HEK293 (cell line): ENCODE measurements at regions not wholly inside any gene's neighbourhood (a gene's known extent, or its start where the extent isn't known, plus 50 kb on each side); places are given as distances from the start of the nearest gene placed in this dataset.

Experiments used
- CTCF ChIA-PET: fragments of 350-600 bp; formaldehyde crosslinking; extraction: SDS; loops from one replicate; lab custom pipeline; 2021; ENCODE audit warnings: antibody characterized with exemption; lab: Yijun Ruan, JAX
- POLR2A ChIA-PET: fragments of 300-600 bp; formaldehyde crosslinking; extraction: SDS; loops from one replicate; lab custom pipeline; 2020; ENCODE audit warnings: antibody characterized with exemption, inconsistent platforms; lab: Yijun Ruan, JAX
- H3K27ac ChIP-seq: fragments of 200-500 bp; sonication (Bioruptor generic); 2 replicates; pipeline ENCODE4 v1.5.1; 2014; ENCODE audit warnings: low read depth, low read length, control low read depth, inconsistent platforms; ENCODE audit errors: extremely low read depth
- H3K36me3 ChIP-seq, 2 experiments: fragments of 200-500 bp in 1 of 2; sonication (Bioruptor generic) in 1 of 2; 1 replicate in 1 of 2; 2 replicates in 1 of 2; pipeline ENCODE4 v1.5.1; 2014 to 2017; ENCODE audit warnings: inconsistent platforms in 2 of 2, low read length in 2 of 2; ENCODE audit not compliant: control insufficient read depth in 2 of 2, insufficient read depth in 1 of 2
- H3K4me1 ChIP-seq: fragments of 200-500 bp; sonication (Bioruptor generic); 2 replicates; pipeline ENCODE4 v1.5.1; 2014; ENCODE audit warnings: mild to moderate bottlenecking, low read length, inconsistent platforms; ENCODE audit not compliant: control insufficient read depth, insufficient read depth
- H3K4me3 ChIP-seq: 2 replicates; pipeline ENCODE4 v1.5.1; 2011; ENCODE audit warnings: low read depth, mild to moderate bottlenecking, control low read depth, low read length, moderate library complexity
- H3K9me3 ChIP-seq: fragments of 200-500 bp; sonication (Bioruptor generic); 2 replicates; pipeline ENCODE4 v1.5.1; 2014; ENCODE audit warnings: low read depth, low read length, inconsistent platforms; ENCODE audit not compliant: control insufficient read depth, insufficient read depth
- CTCF ChIP-seq: fragments of 450-650 bp; formaldehyde crosslinking; IDR thresholded peaks from 2 replicates; pipeline ENCODE4 v1.5.1; 2016; ENCODE audit warnings: missing biosample characterization, missing genetic modification characterization
- FEZF1 ChIP-seq: fragments of 450-650 bp; formaldehyde crosslinking; IDR thresholded peaks from 2 replicates; pipeline ENCODE4 v1.5.1; 2016; ENCODE audit warnings: missing biosample characterization, missing genetic modification characterization
- HOXC10 ChIP-seq: sonication (generic); formaldehyde crosslinking; IDR thresholded peaks from 2 replicates; pipeline ENCODE4 v1.8.1; 2023; ENCODE audit warnings: mild to moderate bottlenecking, missing genetic modification reagents
- INSM2 ChIP-seq: fragments of 450-650 bp; formaldehyde crosslinking; IDR thresholded peaks from 2 replicates; pipeline ENCODE4 v1.5.1; 2016; ENCODE audit warnings: missing biosample characterization, missing genetic modification characterization
- KLF9 ChIP-seq: fragments of 450-650 bp; formaldehyde crosslinking; IDR thresholded peaks from 2 replicates; pipeline ENCODE4 v1.5.1; 2016; ENCODE audit warnings: missing biosample characterization, missing genetic modification characterization, low read depth
- MYNN ChIP-seq: fragments of 450-650 bp; formaldehyde crosslinking; IDR thresholded peaks from 2 replicates; pipeline ENCODE4 v1.5.1; 2016; ENCODE audit warnings: missing biosample characterization, missing genetic modification characterization, borderline replicate concordance
- MZF1 ChIP-seq: fragments of 450-650 bp; formaldehyde crosslinking; IDR thresholded peaks from 2 replicates; pipeline ENCODE4 v1.5.1; 2017; ENCODE audit warnings: missing biosample characterization, missing genetic modification characterization, borderline replicate concordance
- YY1 ChIP-seq: fragments of 450-650 bp; formaldehyde crosslinking; IDR thresholded peaks from 2 replicates; pipeline ENCODE4 v1.5.1; 2018; ENCODE audit warnings: missing biosample characterization, missing genetic modification characterization
- ZBTB1 ChIP-seq: fragments of 450-650 bp; formaldehyde crosslinking; IDR thresholded peaks from 2 replicates; pipeline ENCODE4 v1.5.1; 2016; ENCODE audit warnings: missing biosample characterization, missing genetic modification characterization
- ZBTB17 ChIP-seq: fragments of 450-650 bp; formaldehyde crosslinking; IDR thresholded peaks from 2 replicates; pipeline ENCODE4 v1.5.1; 2016; ENCODE audit warnings: missing biosample characterization, missing genetic modification characterization
- ZBTB21 ChIP-seq: fragments of 450-650 bp; formaldehyde crosslinking; IDR thresholded peaks from 2 replicates; pipeline ENCODE4 v1.5.1; 2017; ENCODE audit warnings: missing biosample characterization, missing genetic modification characterization
- ZNF112 ChIP-seq: fragments of 450-650 bp; formaldehyde crosslinking; IDR thresholded peaks from 2 replicates; pipeline ENCODE4 v1.5.0; 2017; ENCODE audit warnings: missing biosample characterization, missing genetic modification characterization
- ZNF155 ChIP-seq: fragments of 450-650 bp; formaldehyde crosslinking; IDR thresholded peaks from 2 replicates; pipeline ENCODE4 v1.5.1; 2016; ENCODE audit warnings: missing biosample characterization, missing genetic modification characterization
- ZNF221 ChIP-seq: fragments of 450-650 bp; formaldehyde crosslinking; IDR thresholded peaks from 2 replicates; pipeline ENCODE4 v1.5.1; 2017; ENCODE audit warnings: missing biosample characterization, missing genetic modification characterization, borderline replicate concordance
- ZNF223 ChIP-seq: fragments of 450-650 bp; formaldehyde crosslinking; IDR thresholded peaks from 2 replicates; pipeline ENCODE4 v1.5.1; 2016; ENCODE audit warnings: missing biosample characterization, missing genetic modification characterization
- ZNF274 ChIP-seq, 2 experiments: fragments of 200-500 bp in 1 of 2; fragments of 450-650 bp in 1 of 2; sonication (Bioruptor generic) in 1 of 2; formaldehyde crosslinking in 1 of 2; IDR thresholded peaks; 2 replicates each; pipeline versions ENCODE4 v1.5.1 to v1.6.1; 2014 to 2016; ENCODE audit warnings: borderline replicate concordance in 1 of 2, inconsistent platforms in 1 of 2, low read length in 1 of 2, missing biosample characterization in 1 of 2, missing genetic modification characterization in 1 of 2
- ZNF302 ChIP-seq: fragments of 450-650 bp; formaldehyde crosslinking; IDR thresholded peaks from 2 replicates; pipeline ENCODE4 v1.5.1; 2016; ENCODE audit warnings: missing biosample characterization, missing genetic modification characterization, low read depth
- ZNF341 ChIP-seq: fragments of 450-650 bp; formaldehyde crosslinking; IDR thresholded peaks from 2 replicates; pipeline ENCODE4; 2016; ENCODE audit warnings: low read depth, missing biosample characterization, missing genetic modification characterization
- ZNF366 ChIP-seq: fragments of 450-650 bp; formaldehyde crosslinking; conservative IDR thresholded peaks from 2 replicates; pipeline ENCODE4 v1.5.1; 2016; ENCODE audit warnings: missing biosample characterization, missing genetic modification characterization
- ZNF426 ChIP-seq: fragments of 450-650 bp; formaldehyde crosslinking; IDR thresholded peaks from 2 replicates; pipeline ENCODE4 v1.5.1; 2017; ENCODE audit warnings: missing biosample characterization, missing genetic modification characterization, mild to moderate bottlenecking, inconsistent platforms, moderate library complexity
- ZNF521 ChIP-seq: fragments of 450-650 bp; formaldehyde crosslinking; IDR thresholded peaks from 2 replicates; pipeline ENCODE4 v1.5.1; 2017; ENCODE audit warnings: missing biosample characterization, mild to moderate bottlenecking, missing genetic modification characterization
- ZNF677 ChIP-seq: fragments of 450-650 bp; IDR thresholded peaks from 2 replicates; pipeline ENCODE4 v1.5.0; 2018; ENCODE audit warnings: missing biosample characterization, mild to moderate bottlenecking, missing genetic modification characterization, moderate library complexity
- ZNF747 ChIP-seq: fragments of 450-650 bp; formaldehyde crosslinking; IDR thresholded peaks from 2 replicates; pipeline ENCODE4 v1.5.1; 2016; ENCODE audit warnings: missing biosample characterization, missing genetic modification characterization
- ZNF776 ChIP-seq: fragments of 450-650 bp; formaldehyde crosslinking; IDR thresholded peaks from 2 replicates; pipeline ENCODE4 v1.5.0; 2017; ENCODE audit warnings: missing biosample characterization, missing genetic modification characterization, borderline replicate concordance
- TF ChIP-seq, protein P1 (sequence below): fragments of 450-650 bp; formaldehyde crosslinking; IDR thresholded peaks from 2 replicates; pipeline ENCODE4 v1.5.1; 2016; ENCODE audit warnings: missing biosample characterization, missing genetic modification characterization
- TF ChIP-seq, protein P2 (sequence below): fragments of 450-650 bp; formaldehyde crosslinking; conservative IDR thresholded peaks from 2 replicates; pipeline ENCODE4 v1.5.1; 2016; ENCODE audit warnings: low read depth, missing biosample characterization, missing genetic modification characterization

GRCh38 chr5:174533751-174534241 is 190.6 kb upstream of the MSX2 start:
- H3K4me3 ChIP-seq, result no peak overlapping the region
- peaks cover 27% of the 10 kb centered on the region for H3K4me1 ChIP-seq
- ChIA-PET POLR2A (interaction anchor here (2.1 kb wide), 1 partner anchor 30 kb away, joined by 6 read pairs; no protein-coding TSS in a partner anchor), CTCF (interaction anchor here (0.6 kb wide), 1 partner anchor 807 kb away, joined by 3 read pairs; no protein-coding TSS in a partner anchor)
- H3K9me3 ChIP-seq, result no peaks in the 10 kb centered on the region
- peak overlapping the region; percentile 34; the same call in 1 of the 2 replicates for H3K27ac ChIP-seq
- H3K36me3 ChIP-seq, result no peaks in the 10 kb centered on the region
- TF ChIP-seq KLF9 (tag by site-specific recombination) (no peak), ZBTB21 (peak; percentile 78), MZF1 (tag by site-specific recombination) (no peak), ZNF521 (tag by site-specific recombination) (no peak), ZNF302 (no peak), MYNN (tag by site-specific recombination) (no peak; the same call in 1 of the 2 replicates), ZBTB17 (no peak), INSM2 (peak; percentile 99), HOXC10 (CRISPR knock-in tag) (no peak), ZNF155 (no peak), ZNF677 (tag by site-specific recombination) (no peak), YY1 (tag by site-specific recombination) (no peak), ZBTB1 (tag by site-specific recombination) (0 out of 2 replicates have a peak, but pooled peaks have one; percentile 36), CTCF (tag by site-specific recombination) (no peak), ZNF274 (IDR thresholded peaks at IDR 0.05; ENCODE audit: low read length) (no peak), ZNF274 (tag by site-specific recombination; IDR thresholded peaks at IDR 0.05; ENCODE audit: borderline replicate concordance) (no peak), ZNF426 (no peak), ZNF776 (tag by site-specific recombination) (no peak), ZNF366 (peak; percentile 67; the same call in 1 of the 2 replicates), FEZF1 (tag by site-specific recombination) (no peak), ZNF341 (tag by site-specific recombination) (no peak), ZNF223 (tag by site-specific recombination) (no peak), ZNF112 (tag by site-specific recombination) (no peak), ZNF747 (tag by site-specific recombination) (no peak), ZNF221 (no peak)
- TF ChIP-seq, protein P1, sequence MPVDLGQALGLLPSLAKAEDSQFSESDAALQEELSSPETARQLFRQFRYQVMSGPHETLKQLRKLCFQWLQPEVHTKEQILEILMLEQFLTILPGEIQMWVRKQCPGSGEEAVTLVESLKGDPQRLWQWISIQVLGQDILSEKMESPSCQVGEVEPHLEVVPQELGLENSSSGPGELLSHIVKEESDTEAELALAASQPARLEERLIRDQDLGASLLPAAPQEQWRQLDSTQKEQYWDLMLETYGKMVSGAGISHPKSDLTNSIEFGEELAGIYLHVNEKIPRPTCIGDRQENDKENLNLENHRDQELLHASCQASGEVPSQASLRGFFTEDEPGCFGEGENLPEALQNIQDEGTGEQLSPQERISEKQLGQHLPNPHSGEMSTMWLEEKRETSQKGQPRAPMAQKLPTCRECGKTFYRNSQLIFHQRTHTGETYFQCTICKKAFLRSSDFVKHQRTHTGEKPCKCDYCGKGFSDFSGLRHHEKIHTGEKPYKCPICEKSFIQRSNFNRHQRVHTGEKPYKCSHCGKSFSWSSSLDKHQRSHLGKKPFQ (tag by site-specific recombination), result no peak
- TF ChIP-seq, protein P2, sequence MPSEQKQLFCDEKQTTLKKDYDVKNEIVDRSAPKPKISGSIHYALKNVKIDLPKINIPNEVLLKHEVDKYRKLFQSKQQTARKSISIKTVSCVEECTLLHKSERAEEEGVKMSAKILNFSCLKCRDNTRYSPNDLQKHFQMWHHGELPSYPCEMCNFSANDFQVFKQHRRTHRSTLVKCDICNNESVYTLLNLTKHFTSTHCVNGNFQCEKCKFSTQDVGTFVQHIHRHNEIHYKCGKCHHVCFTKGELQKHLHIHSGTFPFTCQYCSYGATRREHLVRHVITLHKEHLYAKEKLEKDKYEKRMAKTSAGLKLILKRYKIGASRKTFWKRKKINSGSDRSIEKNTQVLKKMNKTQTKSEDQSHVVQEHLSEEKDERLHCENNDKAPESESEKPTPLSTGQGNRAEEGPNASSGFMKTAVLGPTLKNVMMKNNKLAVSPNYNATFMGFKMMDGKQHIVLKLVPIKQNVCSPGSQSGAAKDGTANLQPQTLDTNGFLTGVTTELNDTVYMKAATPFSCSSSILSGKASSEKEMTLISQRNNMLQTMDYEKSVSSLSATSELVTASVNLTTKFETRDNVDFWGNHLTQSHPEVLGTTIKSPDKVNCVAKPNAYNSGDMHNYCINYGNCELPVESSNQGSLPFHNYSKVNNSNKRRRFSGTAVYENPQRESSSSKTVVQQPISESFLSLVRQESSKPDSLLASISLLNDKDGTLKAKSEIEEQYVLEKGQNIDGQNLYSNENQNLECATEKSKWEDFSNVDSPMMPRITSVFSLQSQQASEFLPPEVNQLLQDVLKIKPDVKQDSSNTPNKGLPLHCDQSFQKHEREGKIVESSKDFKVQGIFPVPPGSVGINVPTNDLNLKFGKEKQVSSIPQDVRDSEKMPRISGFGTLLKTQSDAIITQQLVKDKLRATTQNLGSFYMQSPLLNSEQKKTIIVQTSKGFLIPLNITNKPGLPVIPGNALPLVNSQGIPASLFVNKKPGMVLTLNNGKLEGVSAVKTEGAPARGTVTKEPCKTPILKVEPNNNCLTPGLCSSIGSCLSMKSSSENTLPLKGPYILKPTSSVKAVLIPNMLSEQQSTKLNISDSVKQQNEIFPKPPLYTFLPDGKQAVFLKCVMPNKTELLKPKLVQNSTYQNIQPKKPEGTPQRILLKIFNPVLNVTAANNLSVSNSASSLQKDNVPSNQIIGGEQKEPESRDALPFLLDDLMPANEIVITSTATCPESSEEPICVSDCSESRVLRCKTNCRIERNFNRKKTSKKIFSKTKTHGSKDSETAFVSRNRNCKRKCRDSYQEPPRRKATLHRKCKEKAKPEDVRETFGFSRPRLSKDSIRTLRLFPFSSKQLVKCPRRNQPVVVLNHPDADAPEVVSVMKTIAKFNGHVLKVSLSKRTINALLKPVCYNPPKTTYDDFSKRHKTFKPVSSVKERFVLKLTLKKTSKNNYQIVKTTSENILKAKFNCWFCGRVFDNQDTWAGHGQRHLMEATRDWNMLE (tag by site-specific recombination), result no peak
